ENCODE measurements at regions not wholly inside any gene's neighbourhood (a gene's known extent, or its start where the extent isn't known, plus 50 kb on each side); places are given as distances from the start of the nearest gene placed in this dataset.
"Not testable (repeated sequence)": the region's sequence is repeated elsewhere in the genome, so short reads cannot be mapped to it uniquely, and the experiment has no call there.

DNA sequence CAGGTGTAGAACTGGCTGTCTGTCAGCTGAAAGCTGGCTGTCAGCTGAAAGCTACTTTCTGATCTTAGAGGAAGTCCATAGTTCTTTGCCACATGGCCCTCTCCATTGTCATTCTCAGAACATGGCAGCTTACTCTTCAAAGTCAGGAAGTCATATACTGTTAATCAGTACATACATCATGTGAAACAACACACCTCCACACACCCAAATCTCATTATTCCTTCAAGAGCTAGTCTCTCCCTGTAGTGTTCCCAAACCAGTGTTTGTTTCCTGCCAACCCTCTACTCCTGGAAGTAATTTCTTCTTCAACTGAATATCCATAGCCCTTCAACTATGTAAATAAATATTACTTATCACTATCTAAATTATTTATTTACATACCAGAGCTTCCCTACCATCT, 58.9 kb downstream of the OR5AK2 start:
- DNase-seq = no peak

DNA sequence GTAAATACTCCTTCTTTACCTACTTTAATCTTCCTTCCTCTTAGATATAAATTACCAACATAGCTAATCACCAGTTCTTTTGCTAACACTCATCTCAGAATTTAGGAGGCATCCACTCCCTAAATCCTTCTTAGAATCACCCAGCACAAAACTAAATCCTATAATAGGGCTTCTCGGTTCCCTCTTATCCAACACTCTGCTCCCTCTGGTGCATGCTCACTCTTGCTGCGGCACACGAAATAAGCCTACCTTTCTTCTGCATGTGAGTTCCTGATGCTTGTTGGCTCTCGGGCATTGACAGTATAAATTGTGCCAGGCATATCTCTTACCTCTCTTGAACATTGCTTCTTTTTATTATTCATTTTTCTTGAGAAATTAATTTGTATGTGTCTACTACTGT, 61.0 kb downstream of the OR5AK2 start:
- DNase-seq = no peak

GRCh38 chr11:57054817-57055216, 66.1 kb downstream of the OR5AK2 start:
- no peak for DNase-seq

- DNase-seq = no peak
Measured at GRCh38 chr11:57055744-57056143, 67.0 kb downstream of the OR5AK2 start.

GRCh38 chr11:57056735-57057134, 68.0 kb downstream of the OR5AK2 start:
- no peak for DNase-seq

- no peak for DNase-seq
Measured at GRCh38 chr11:57057561-57057960, 68.8 kb downstream of the OR5AK2 start.

- not testable (repeated sequence) for DNase-seq
Measured at GRCh38 chr11:57062957-57063356, 74.2 kb downstream of the OR5AK2 start.

GRCh38 chr11:57069942-57070341, 81.2 kb downstream of the OR5AK2 start:
- no peak for DNase-seq

GRCh38 chr11:57071829-57072228, 83.1 kb downstream of the OR5AK2 start:
- DNase-seq = no peak

- DNase-seq = no peak
Measured at GRCh38 chr11:57072640-57073039, 83.9 kb downstream of the OR5AK2 start.

DNA sequence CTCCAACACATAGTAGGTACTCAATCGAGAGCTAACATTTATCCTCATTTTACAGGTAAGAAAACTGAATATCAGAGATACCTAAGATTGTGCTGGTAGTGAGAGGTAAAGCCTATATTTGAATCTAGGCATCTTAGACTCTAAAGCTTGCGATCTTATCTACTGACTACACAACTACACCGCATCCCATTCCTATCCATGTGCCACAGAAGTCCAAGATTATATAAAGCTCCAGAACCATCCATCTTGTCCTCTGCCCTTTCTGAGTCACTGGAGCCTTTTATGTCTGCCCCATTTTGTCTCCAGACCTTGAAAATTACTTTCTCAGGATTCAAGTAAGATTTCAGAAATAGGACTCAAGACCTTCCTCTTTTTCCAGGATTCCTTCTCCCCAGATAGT, 84.4 kb downstream of the OR5AK2 start:
- no peak for DNase-seq

- DNase-seq = no peak
Measured at GRCh38 chr11:57081356-57081755, 92.6 kb downstream of the OR5AK2 start.

DNA sequence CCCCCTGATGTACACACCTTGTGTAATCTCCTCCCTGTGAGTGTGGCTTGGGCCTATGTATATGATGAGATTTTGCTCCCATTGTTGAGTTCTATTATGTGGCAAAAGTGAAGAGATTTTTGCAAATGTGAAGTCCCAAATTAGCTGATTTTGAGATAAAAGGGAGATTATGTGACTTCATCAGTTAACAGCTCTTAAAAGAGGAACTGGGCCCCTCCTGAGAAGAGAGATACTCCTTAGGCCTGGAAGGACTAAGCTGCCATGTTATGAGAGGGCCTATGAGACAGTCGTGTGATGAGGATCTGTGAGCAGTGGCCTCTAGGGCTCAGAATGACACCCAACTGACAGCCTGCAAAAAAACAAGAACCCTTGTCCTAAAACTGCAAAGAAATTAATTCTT, 93.4 kb downstream of the OR5AK2 start:
- DNase-seq = no peak

- DNase-seq = no peak
Measured at GRCh38 chr11:57083641-57084385, 95.1 kb downstream of the OR5AK2 start.

DNA sequence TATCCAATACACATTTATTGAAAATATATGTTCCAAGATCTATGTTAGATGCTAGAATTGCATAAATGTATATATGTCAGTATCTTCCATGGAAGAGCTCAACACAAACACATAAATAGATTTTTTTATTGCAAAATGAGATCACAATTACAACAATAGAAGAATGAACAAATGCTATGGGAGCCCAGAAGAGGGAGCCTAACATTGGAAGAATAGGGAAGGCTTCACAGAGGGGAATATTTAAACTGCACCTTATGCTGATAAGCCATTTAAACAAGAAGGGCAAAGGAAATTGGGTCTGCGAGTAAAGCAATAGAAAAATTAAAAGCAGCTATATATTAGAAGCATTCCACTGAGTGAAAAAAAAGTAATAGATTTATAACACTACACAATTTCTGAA, 96.1 kb upstream of the LRRC55 start:
- DNase-seq = no peak

GRCh38 chr11:57087991-57088390, 93.8 kb upstream of the LRRC55 start:
- DNase-seq = no peak

- DNase-seq = no peak
Measured at GRCh38 chr11:57092028-57092698, 89.6 kb upstream of the LRRC55 start.

- no peak for DNase-seq
Measured at GRCh38 chr11:57094181-57094935, 87.4 kb upstream of the LRRC55 start.

GRCh38 chr11:57095417-57095816, 86.3 kb upstream of the LRRC55 start:
- no peak for DNase-seq

GRCh38 chr11:57095896-57096295, 85.9 kb upstream of the LRRC55 start:
- DNase-seq = no peak

DNA sequence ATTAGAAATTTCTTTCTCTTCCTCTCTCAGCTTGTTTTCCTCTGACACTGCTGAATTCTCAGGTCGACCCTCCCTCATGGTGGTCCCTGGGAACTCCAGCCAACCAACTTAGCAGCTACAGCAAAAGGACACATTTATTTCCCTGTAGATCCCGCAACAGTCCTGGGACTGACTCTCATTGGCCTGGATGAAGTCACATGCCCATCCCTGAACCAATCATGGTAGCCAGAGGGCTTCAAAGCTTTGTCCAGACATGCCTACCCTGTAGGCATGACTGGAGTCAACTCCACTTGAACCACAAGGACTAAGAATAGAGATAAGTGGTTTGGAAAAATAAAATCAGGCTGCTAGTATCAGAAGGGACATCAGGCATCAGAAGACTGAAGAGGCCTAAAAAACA, 84.6 kb upstream of the LRRC55 start:
- DNase-seq = no peak

GRCh38 chr11:57098191-57098590, 83.6 kb upstream of the LRRC55 start:
- DNase-seq = no peak

- no peak for DNase-seq
Measured at GRCh38 chr11:57100638-57101331, 81.0 kb upstream of the LRRC55 start.

Data from suppressor macrophage (primary cell).